Mammary epithelial cell (primary cell): ENCODE measurements at regions not wholly inside any gene's neighbourhood (a gene's known extent, or its start where the extent isn't known, plus 50 kb on each side); places are given as distances from the start of the nearest gene placed in this dataset.
"Not testable (repeated sequence)": the region's sequence is repeated elsewhere in the genome, so short reads cannot be mapped to it uniquely, and the experiment has no call there.

ENCODE experiments used
- CTCF ChIP-seq, 2 donors: IDR thresholded peaks in 1 of 2; conservative IDR thresholded peaks in 1 of 2; 2 replicates each; pipeline ENCODE4 v1.5.1; 2011 to 2012; ENCODE audit warnings: inconsistent platforms in 2 of 2, low read length in 2 of 2, mild to moderate bottlenecking in 2 of 2, control low read depth in 1 of 2, low read depth in 1 of 2; ENCODE audit not compliant: insufficient read depth in 1 of 2; ENCODE audit errors: extremely low read depth in 1 of 2
- EZH2 ChIP-seq: IDR thresholded peaks from 2 replicates; pipeline ENCODE4 v1.6.1; 2012; ENCODE audit warnings: low read length, inconsistent platforms, borderline replicate concordance

GRCh38 chr1:214870426-214870825 lies 212.1 kb upstream of the KCNK2 start:
- TF ChIP-seq CTCF (conservative IDR thresholded peaks at IDR 0.05 in 1 of 2, IDR thresholded peaks at IDR 0.05 in 1 of 2; ENCODE audit: extremely low read depth in 1 of 2, insufficient read depth in 1 of 2, low read depth in 1 of 2, low read length in 2 of 2); EZH2: not testable (repeated sequence)
